ENCODE measurements at regions not wholly inside any gene's neighbourhood (a gene's known extent, or its start where the extent isn't known, plus 50 kb on each side); places are given as distances from the start of the nearest gene placed in this dataset.

GRCh38 chr10:111747751-111748150 is 435.8 kb downstream of the GPAM start:
- no peaks in the 10 kb centered on the region for H3K27me3 Mint-ChIP-seq (ENCODE audit: low read depth)
- H3K27me3 ChIP-seq (ENCODE audit: insufficient read depth, low read length) = no peaks in the 10 kb centered on the region
- H3K56ac ChIP-seq (ENCODE audit: insufficient read length, low read depth, low read length) = no peak overlapping the region
- H3K79me1 ChIP-seq (ENCODE audit: insufficient read depth, low read depth, low read length, poor library complexity, severe bottlenecking) = no peaks in the 10 kb centered on the region
- no peak overlapping the region for H2BK120ac ChIP-seq (ENCODE audit: low read depth, low read length, poor library complexity, severe bottlenecking)
- no peak overlapping the region for H2BK15ac ChIP-seq (ENCODE audit: low read depth, low read length)
- no peaks in the 10 kb centered on the region for H3K9me3 ChIP-seq (ENCODE audit: control insufficient read depth, low read depth, low read length)
- no peaks in the 10 kb centered on the region for H3K4me1 Mint-ChIP-seq
- no peak overlapping the region for H3K4me3 Mint-ChIP-seq
- no peaks in the 10 kb centered on the region for H3K23me2 ChIP-seq (ENCODE audit: insufficient read length, low read depth, low read length, poor library complexity, severe bottlenecking)
- no peak overlapping the region for H3K27ac Mint-ChIP-seq
- no peak overlapping the region for H2AFZ ChIP-seq (ENCODE audit: low read length)
- no peak overlapping the region for H3K9ac ChIP-seq (ENCODE audit: extremely low read depth, insufficient read length, low read length)
- TF ChIP-seq CTCF (conservative IDR thresholded peaks at IDR 0.05) = no peak
- no peak overlapping the region for H2BK5ac ChIP-seq (ENCODE audit: insufficient read length, low read length)
- no peaks in the 10 kb centered on the region for H3K4me1 ChIP-seq (ENCODE audit: insufficient read depth, low read length)
- no peak overlapping the region for H3K18ac ChIP-seq (ENCODE audit: insufficient read length, low read depth, low read length)
- no peak overlapping the region for H4K91ac ChIP-seq (ENCODE audit: insufficient read length, low read depth, low read length)
- H2BK12ac ChIP-seq (ENCODE audit: insufficient read length, low read depth, low read length) = no peak overlapping the region
- no peak overlapping the region for H3T11ph ChIP-seq (ENCODE audit: low read length)
- no peak overlapping the region for H2BK20ac ChIP-seq (ENCODE audit: low read depth, low read length, poor library complexity, severe bottlenecking)
- H3K4ac ChIP-seq (ENCODE audit: low read depth, low read length) = no peak overlapping the region
- H3K36me3 Mint-ChIP-seq (ENCODE audit: insufficient read depth in 1 of 3, low read depth in 3 of 3) = no peaks in the 10 kb centered on the region
- no peak overlapping the region for H4K5ac ChIP-seq (ENCODE audit: insufficient read length, low read depth, low read length)
- no peaks in the 10 kb centered on the region for H4K20me1 ChIP-seq (ENCODE audit: control insufficient read depth, insufficient read depth, insufficient read length)
- H3K23ac ChIP-seq (ENCODE audit: insufficient read length, low read depth, low read length) = no peak overlapping the region
- H3K27ac ChIP-seq (ENCODE audit: insufficient read length, low read depth, low read length) = no peak overlapping the region
- H3K9me3 Mint-ChIP-seq = no peaks in the 10 kb centered on the region
- no peak for DNase-seq
- no peaks in the 10 kb centered on the region for H3K79me2 ChIP-seq (ENCODE audit: insufficient read depth, low read length)
- no peak overlapping the region for H2AK5ac ChIP-seq (ENCODE audit: insufficient read length, low read length)
- no peak overlapping the region for H4K8ac ChIP-seq (replicated peaks; ENCODE audit: insufficient read length, low read depth, low read length)
- H3K14ac ChIP-seq (ENCODE audit: insufficient read depth, low read length) = no peak overlapping the region
- no peak overlapping the region for H3K4me2 ChIP-seq (ENCODE audit: insufficient read depth, insufficient read length, low read length)
- WGBS (ENCODE audit: extremely low coverage, insufficient read length, low lambda C conversion rate) = no CpG with 5 or more reads among the region's 1 CpG
